Neural progenitor cell (in vitro differentiated cells): ENCODE measurements at regions not wholly inside any gene's neighbourhood (a gene's known extent, or its start where the extent isn't known, plus 50 kb on each side); places are given as distances from the start of the nearest gene placed in this dataset.

Source experiments
- DNase-seq: peaks from one replicate; pipeline ENCODE4 v3.0.0-alpha.2; 2016; ENCODE audit warnings: low spot score
- H2AFZ ChIP-seq: fragments of 200-600 bp; sonication (generic); replicated peaks from 2 replicates; pipeline ENCODE4 v1.6.1; 2016; ENCODE audit warnings: antibody characterized with exemption
- H3F3A ChIP-seq: fragments of 200-600 bp; sonication (generic); 2 replicates; pipeline ENCODE4 v1.6.1; 2016; ENCODE audit warnings: antibody characterized with exemption, low read depth
- H3K27ac ChIP-seq: fragments of 200-600 bp; sonication (generic); 2 replicates; pipeline ENCODE4 v1.5.1; 2016; ENCODE audit warnings: mild to moderate bottlenecking
- H3K27me3 ChIP-seq: fragments of 200-600 bp; sonication (generic); 2 replicates; pipeline ENCODE4 v1.6.1; 2016; ENCODE audit warnings: mild to moderate bottlenecking, moderate library complexity
- H3K36me3 ChIP-seq: fragments of 200-600 bp; sonication (generic); 2 replicates; pipeline ENCODE4 v1.5.1; 2016
- H3K4me1 ChIP-seq: fragments of 200-600 bp; sonication (generic); 2 replicates; pipeline ENCODE4 v1.6.1; 2016; ENCODE audit warnings: mixed run types
- H3K4me2 ChIP-seq: fragments of 200-600 bp; sonication (generic); 2 replicates; pipeline ENCODE4 v1.6.1; 2016
- H3K4me3 ChIP-seq: fragments of 200-600 bp; sonication (generic); 2 replicates; pipeline ENCODE4 v1.5.1; 2016
- H3K79me2 ChIP-seq: fragments of 200-600 bp; sonication (generic); 2 replicates; pipeline ENCODE4 v1.6.1; 2016; ENCODE audit warnings: low read depth
- H3K9ac ChIP-seq: fragments of 200-600 bp; sonication (generic); 2 replicates; pipeline ENCODE4 v1.6.1; 2016
- H3K9me3 ChIP-seq: fragments of 200-600 bp; sonication (generic); 2 replicates; pipeline ENCODE4 v1.5.1; 2016; ENCODE audit warnings: low read depth
- H4K20me1 ChIP-seq: fragments of 200-600 bp; sonication (generic); 2 replicates; pipeline ENCODE4 v1.6.1; 2016; ENCODE audit warnings: low read depth
- H3K27ac Mint-ChIP-seq: 3 replicates; pipeline ENCODE4 v1.8.0; 2021; ENCODE audit warnings: mixed read lengths
- H3K27me3 Mint-ChIP-seq: 2 replicates; pipeline ENCODE4 v1.8.0; 2022; ENCODE audit warnings: low read depth, mild to moderate bottlenecking, inconsistent platforms, moderate library complexity, mixed read lengths; ENCODE audit not compliant: insufficient read depth
- H3K36me3 Mint-ChIP-seq: 3 replicates; pipeline ENCODE4 v1.8.0; 2021; ENCODE audit warnings: mixed read lengths
- H3K4me1 Mint-ChIP-seq: 3 replicates; pipeline ENCODE4 v1.8.0; 2021; ENCODE audit warnings: mixed read lengths
- H3K4me3 Mint-ChIP-seq: 3 replicates; pipeline ENCODE4 v1.8.0; 2021; ENCODE audit warnings: mild to moderate bottlenecking, moderate library complexity, mixed read lengths
- H3K9me3 Mint-ChIP-seq: 3 replicates; pipeline ENCODE4 v1.8.0; 2020; ENCODE audit warnings: mixed read lengths
- CTCF ChIP-seq: fragments of 200-600 bp; sonication (generic); IDR thresholded peaks from 2 replicates; pipeline ENCODE4 v1.5.1; 2017; ENCODE audit warnings: antibody characterized with exemption, mild to moderate bottlenecking
- EZH2 ChIP-seq: fragments of 200-600 bp; sonication (generic); IDR thresholded peaks from 2 replicates; pipeline ENCODE4 v1.6.1; 2017; ENCODE audit warnings: antibody characterized with exemption, mild to moderate bottlenecking, moderate library complexity
- EZH2phosphoT487 ChIP-seq: fragments of 200-600 bp; sonication (generic); IDR thresholded peaks from 2 replicates; pipeline ENCODE4 v1.6.1; 2017; ENCODE audit warnings: antibody characterized with exemption

- Mint-ChIP-seq H3K27ac (peak overlapping the region; percentile 66), H3K4me3 (peak overlapping the region; percentile 73), H3K27me3 (peaks cover 8% of the 10 kb centered on the region), H3K9me3 (no peaks in the 10 kb centered on the region), H3K4me1 (peaks cover 26% of the 10 kb centered on the region), H3K36me3 (no peaks in the 10 kb centered on the region)
- Histone ChIP-seq H3K36me3 (no peaks in the 10 kb centered on the region), H3K9ac (no peak overlapping the region), H3F3A (peaks cover 20% of the 10 kb centered on the region), H3K27me3 (no peaks in the 10 kb centered on the region), H3K4me1 (peaks cover 15% of the 10 kb centered on the region), H3K9me3 (no peaks in the 10 kb centered on the region), H4K20me1 (no peaks in the 10 kb centered on the region), H3K4me3 (peak overlapping the region; percentile 38), H2AFZ (peak overlapping the region; percentile 83), H3K27ac (no peak overlapping the region), H3K79me2 (no peaks in the 10 kb centered on the region), H3K4me2 (peak overlapping the region; percentile 71)
- no peak for TF ChIP-seq EZH2phosphoT487
- TF ChIP-seq EZH2: no peak
- no peak for TF ChIP-seq CTCF
- DNase-seq: peak; percentile 37
Measured at GRCh38 chr13:26475176-26476110, 82.0 kb upstream of the WASF3 start.

- H3K27me3 Mint-ChIP-seq: peaks cover 8% of the 10 kb centered on the region
- H3K27ac Mint-ChIP-seq: peak overlapping the region; percentile 53
- peak overlapping the region; percentile 73 for H3K4me3 Mint-ChIP-seq
- H3K36me3 ChIP-seq: no peaks in the 10 kb centered on the region
- no peaks in the 10 kb centered on the region for H3K36me3 Mint-ChIP-seq
- H2AFZ ChIP-seq: peak overlapping the region; percentile 83
- H3K4me1 ChIP-seq: peaks cover 15% of the 10 kb centered on the region
- no peaks in the 10 kb centered on the region for H3K27me3 ChIP-seq
- TF ChIP-seq EZH2 (no peak), CTCF (no peak), EZH2phosphoT487 (no peak)
- no peaks in the 10 kb centered on the region for H3K9me3 Mint-ChIP-seq
- H3K4me2 ChIP-seq: peak overlapping the region; percentile 71
- H3K9me3 ChIP-seq: no peaks in the 10 kb centered on the region
- H4K20me1 ChIP-seq: no peaks in the 10 kb centered on the region
- peaks cover 26% of the 10 kb centered on the region for H3K4me1 Mint-ChIP-seq
- peak; percentile 52 for DNase-seq
- no peaks in the 10 kb centered on the region for H3K79me2 ChIP-seq
- H3F3A ChIP-seq: peaks cover 20% of the 10 kb centered on the region
- no peak overlapping the region for H3K9ac ChIP-seq
- H3K4me3 ChIP-seq: peak overlapping the region; percentile 38
- no peak overlapping the region for H3K27ac ChIP-seq
Measured at GRCh38 chr13:26476111-26476781, 81.2 kb upstream of the WASF3 start.

- Histone ChIP-seq H3K9ac (no peak overlapping the region), H3K36me3 (no peaks in the 10 kb centered on the region), H3K4me3 (peak overlapping the region; percentile 38), H2AFZ (peak overlapping the region; percentile 83), H3K27ac (no peak overlapping the region), H4K20me1 (no peaks in the 10 kb centered on the region), H3K4me2 (peak overlapping the region; percentile 71), H3K27me3 (no peaks in the 10 kb centered on the region), H3K9me3 (no peaks in the 10 kb centered on the region), H3K4me1 (peaks cover 15% of the 10 kb centered on the region), H3F3A (peaks cover 20% of the 10 kb centered on the region), H3K79me2 (no peaks in the 10 kb centered on the region)
- TF ChIP-seq CTCF: no peak
- TF ChIP-seq EZH2: no peak
- H3K27ac Mint-ChIP-seq: peak overlapping the region; percentile 35
- H3K36me3 Mint-ChIP-seq: no peaks in the 10 kb centered on the region
- DNase-seq: no peak
- H3K4me1 Mint-ChIP-seq: peaks cover 26% of the 10 kb centered on the region
- H3K9me3 Mint-ChIP-seq: no peaks in the 10 kb centered on the region
- peaks cover 5% of the 10 kb centered on the region for H3K27me3 Mint-ChIP-seq
- H3K4me3 Mint-ChIP-seq: peak overlapping the region; percentile 73
Measured at GRCh38 chr13:26476782-26477142, 80.7 kb upstream of the WASF3 start.
